CD4-positive, CD25-positive, alpha-beta regulatory T cell (primary cell): ENCODE measurements at regions not wholly inside any gene's neighbourhood (a gene's known extent, or its start where the extent isn't known, plus 50 kb on each side); places are given as distances from the start of the nearest gene placed in this dataset.

ENCODE experiments used
- ATAC-seq, 2 donors: fragments of 150-1000 bp; cut with Tn5 transposase; one replicate each; pipeline ENCODE4 v1.10.0; 2021; ENCODE audit warnings: low read depth in 2 of 2, moderate number of reproducible peaks in 2 of 2, moderate library complexity in 1 of 2
- DNase-seq, 3 donors: peaks; one replicate each; pipeline versions ENCODE4 v3.0.0 to v3.0.0-alpha.2; 2012 to 2022; ENCODE audit warnings: mixed read lengths in 1 of 3
- H3K27ac ChIP-seq: one replicate; pipeline ENCODE4 v1.7.0; 2013; ENCODE audit warnings: mild to moderate bottlenecking, low read length; ENCODE audit not compliant: insufficient read depth, poor library complexity, severe bottlenecking
- H3K27me3 ChIP-seq: one replicate; pipeline ENCODE4 v1.7.0; 2013; ENCODE audit warnings: low read length; ENCODE audit not compliant: control insufficient read depth, insufficient read depth
- H3K36me3 ChIP-seq: one replicate; pipeline ENCODE4 v1.7.0; 2013; ENCODE audit warnings: mild to moderate bottlenecking, low read length, moderate library complexity; ENCODE audit not compliant: control insufficient read depth, insufficient read depth
- H3K4me1 ChIP-seq: 2 replicates; pipeline ENCODE4 v1.7.0; 2013; ENCODE audit warnings: mild to moderate bottlenecking, low read length; ENCODE audit not compliant: insufficient read depth, control insufficient read depth, poor library complexity, severe bottlenecking
- H3K4me3 ChIP-seq: one replicate; pipeline ENCODE4 v1.7.0; 2013; ENCODE audit warnings: low read depth, mild to moderate bottlenecking, low read length, moderate library complexity
- H3K9me3 ChIP-seq, 2 experiments: 1 replicate in 1 of 2; 2 replicates in 1 of 2; pipeline ENCODE4 v1.7.0; 2013; ENCODE audit warnings: low read length in 2 of 2, mild to moderate bottlenecking in 1 of 2, moderate library complexity in 1 of 2; ENCODE audit not compliant: control insufficient read depth in 2 of 2
- H3K27ac Mint-ChIP-seq, 3 donors: one replicate each; pipeline ENCODE4 v1.8.0; 2020 to 2022; ENCODE audit warnings: mild to moderate bottlenecking in 3 of 3, mixed read lengths in 3 of 3, moderate library complexity in 2 of 3
- H3K27me3 Mint-ChIP-seq: one replicate; pipeline ENCODE4 v1.8.0; 2022; ENCODE audit warnings: mild to moderate bottlenecking, mixed read lengths
- H3K36me3 Mint-ChIP-seq: one replicate; pipeline ENCODE4 v1.8.0; 2020; ENCODE audit warnings: mixed read lengths
- H3K4me1 Mint-ChIP-seq, 4 donors: one replicate each; pipeline ENCODE4 v1.8.0; 2020 to 2022; ENCODE audit warnings: mixed read lengths in 4 of 4, mild to moderate bottlenecking in 1 of 4
- H3K4me3 Mint-ChIP-seq, 4 donors: one replicate each; pipeline ENCODE4 v1.8.0; 2020 to 2022; ENCODE audit warnings: mild to moderate bottlenecking in 4 of 4, mixed read lengths in 4 of 4, moderate library complexity in 3 of 4
- H3K9me3 Mint-ChIP-seq, 7 donors: one replicate each; pipeline ENCODE4 v1.8.0; 2020 to 2022; ENCODE audit warnings: mixed read lengths in 7 of 7, mild to moderate bottlenecking in 3 of 7, moderate library complexity in 2 of 7

DNA sequence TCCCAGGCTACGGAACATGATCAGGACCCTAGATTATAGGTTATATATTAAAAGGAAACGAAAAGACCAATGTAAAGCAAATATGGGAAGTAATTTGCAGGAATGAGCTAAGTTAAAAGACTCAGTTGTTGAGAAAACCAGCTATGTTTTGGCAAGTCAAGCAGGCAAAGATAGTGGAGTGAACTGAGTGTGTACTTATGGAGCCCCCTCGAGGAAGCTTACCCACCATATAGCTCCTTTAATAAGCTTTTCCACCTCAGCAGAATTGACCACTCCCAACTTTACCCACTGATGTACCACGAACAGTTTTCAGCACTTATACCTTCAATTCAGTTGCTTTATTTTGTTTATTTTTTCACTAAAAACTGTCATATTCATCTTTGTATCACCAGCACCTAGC is 57.3 kb upstream of the PJA2 start:
- Histone ChIP-seq H3K4me3 (no peak overlapping the region), H3K4me1 (no peaks in the 10 kb centered on the region), H3K9me3 (no peaks in the 10 kb centered on the region), H3K27ac (no peak overlapping the region), H3K36me3 (no peaks in the 10 kb centered on the region), H3K27me3 (peaks cover 3% of the 10 kb centered on the region)
- no peak for DNase-seq
- H3K4me3 Mint-ChIP-seq = no peak overlapping the region
- H3K27me3 Mint-ChIP-seq = peaks cover 23% of the 10 kb centered on the region
- peaks cover 0 to 5% (median 4%) of the 10 kb centered on the region in 4 donors for H3K4me1 Mint-ChIP-seq
- H3K36me3 Mint-ChIP-seq = no peaks in the 10 kb centered on the region
- ATAC-seq = no peak
- H3K27ac Mint-ChIP-seq = no peak overlapping the region
- H3K9me3 Mint-ChIP-seq = no peaks in the 10 kb centered on the region
